Osteoblast (primary cell): ENCODE measurements at regions not wholly inside any gene's neighbourhood (a gene's known extent, or its start where the extent isn't known, plus 50 kb on each side); places are given as distances from the start of the nearest gene placed in this dataset.

Source experiments
- DNase-seq: peaks from one replicate; pipeline ENCODE4 v3.0.0; 2011; ENCODE audit warnings: low spot score, mixed read lengths; ENCODE audit not compliant: insufficient read length; ENCODE audit errors: missing footprints
- H2AFZ ChIP-seq: 2 replicates; pipeline ENCODE4 v1.6.0; 2011; ENCODE audit warnings: mild to moderate bottlenecking, low read length
- H3K27ac ChIP-seq: 2 replicates; pipeline ENCODE4 v1.5.1; 2011; ENCODE audit warnings: mild to moderate bottlenecking, low read depth, low read length, moderate library complexity
- H3K27me3 ChIP-seq: 2 replicates; pipeline ENCODE4 v1.6.0; 2012; ENCODE audit warnings: mild to moderate bottlenecking, control low read depth, inconsistent platforms, low read length, moderate library complexity; ENCODE audit not compliant: insufficient read depth
- H3K36me3 ChIP-seq: 2 replicates; pipeline ENCODE4 v1.5.1; 2011; ENCODE audit warnings: mild to moderate bottlenecking, low read length, control low read depth, moderate library complexity; ENCODE audit not compliant: insufficient read depth
- H3K4me1 ChIP-seq: 2 replicates; pipeline ENCODE4 v1.5.1; 2011; ENCODE audit warnings: mild to moderate bottlenecking, low read length, control low read depth, moderate library complexity; ENCODE audit not compliant: insufficient read depth
- H3K4me2 ChIP-seq: 2 replicates; pipeline ENCODE4 v1.6.0; 2011; ENCODE audit warnings: mild to moderate bottlenecking, low read length; ENCODE audit not compliant: insufficient read depth
- H3K4me3 ChIP-seq: fragments of 200-600 bp; sonication (generic); 3 replicates; pipeline ENCODE4 v1.5.1; 2012; ENCODE audit warnings: mild to moderate bottlenecking, low read length, inconsistent platforms; ENCODE audit not compliant: insufficient read depth
- H3K79me2 ChIP-seq: 2 replicates; pipeline ENCODE4 v1.6.0; 2012; ENCODE audit warnings: mild to moderate bottlenecking, low read length, control low read depth, inconsistent platforms; ENCODE audit not compliant: insufficient read depth
- H3K9me3 ChIP-seq: 2 replicates; pipeline ENCODE4 v1.5.1; 2011; ENCODE audit warnings: low read depth, low read length, control low read depth
- H4K20me1 ChIP-seq: 2 replicates; pipeline ENCODE4 v1.6.0; 2012; ENCODE audit warnings: mild to moderate bottlenecking, low read length, control low read depth; ENCODE audit not compliant: insufficient read depth
- CTCF ChIP-seq: IDR thresholded peaks from 2 replicates; pipeline ENCODE4 v1.5.1; 2011; ENCODE audit warnings: mild to moderate bottlenecking, low read depth, low read length, moderate library complexity; ENCODE audit errors: extremely low read depth

- H3K27me3 ChIP-seq: no peaks in the 10 kb centered on the region
- no peaks in the 10 kb centered on the region for H3K79me2 ChIP-seq
- H3K27ac ChIP-seq: no peak overlapping the region
- no peak overlapping the region for H2AFZ ChIP-seq
- no peaks in the 10 kb centered on the region for H3K4me1 ChIP-seq
- peaks cover 5% of the 10 kb centered on the region for H3K9me3 ChIP-seq
- no peak for TF ChIP-seq CTCF
- H4K20me1 ChIP-seq: no peaks in the 10 kb centered on the region
- no peak overlapping the region for H3K4me2 ChIP-seq
- H3K4me3 ChIP-seq: no peak overlapping the region
- no peak for DNase-seq
- H3K36me3 ChIP-seq: no peaks in the 10 kb centered on the region
Measured at GRCh38 chr12:89092297-89092696, 260.0 kb downstream of the DUSP6 start.

- Histone ChIP-seq H2AFZ (no peak overlapping the region), H3K4me2 (no peak overlapping the region), H3K36me3 (no peaks in the 10 kb centered on the region), H3K4me3 (no peak overlapping the region), H4K20me1 (no peaks in the 10 kb centered on the region), H3K79me2 (no peaks in the 10 kb centered on the region), H3K27me3 (no peaks in the 10 kb centered on the region), H3K27ac (no peak overlapping the region), H3K9me3 (peaks cover 5% of the 10 kb centered on the region), H3K4me1 (no peaks in the 10 kb centered on the region)
- no peak for TF ChIP-seq CTCF
- no peak for DNase-seq
Measured at GRCh38 chr12:89091293-89091841, 260.9 kb downstream of the DUSP6 start.

- Histone ChIP-seq H3K4me1 (peaks cover 8% of the 10 kb centered on the region), H3K79me2 (no peaks in the 10 kb centered on the region), H4K20me1 (no peaks in the 10 kb centered on the region), H3K9me3 (peaks cover 5% of the 10 kb centered on the region), H2AFZ (no peak overlapping the region), H3K36me3 (no peaks in the 10 kb centered on the region), H3K4me3 (no peak overlapping the region), H3K27ac (no peak overlapping the region), H3K27me3 (no peaks in the 10 kb centered on the region), H3K4me2 (no peak overlapping the region)
- no peak for DNase-seq
- TF ChIP-seq CTCF: no peak
Measured at GRCh38 chr12:89089264-89089663, 263.0 kb downstream of the DUSP6 start.

GRCh38 chr12:89087876-89088275 lies 264.4 kb downstream of the DUSP6 start:
- H3K27ac ChIP-seq: no peak overlapping the region
- no peaks in the 10 kb centered on the region for H3K27me3 ChIP-seq
- no peak overlapping the region for H2AFZ ChIP-seq
- H3K9me3 ChIP-seq: peaks cover 5% of the 10 kb centered on the region
- no peaks in the 10 kb centered on the region for H3K79me2 ChIP-seq
- peaks cover 8% of the 10 kb centered on the region for H3K4me1 ChIP-seq
- no peak for DNase-seq
- TF ChIP-seq CTCF: no peak
- H4K20me1 ChIP-seq: no peaks in the 10 kb centered on the region
- no peak overlapping the region for H3K4me3 ChIP-seq
- no peak overlapping the region for H3K4me2 ChIP-seq
- H3K36me3 ChIP-seq: no peaks in the 10 kb centered on the region
